AG10803 (cell line): ENCODE measurements at regions not wholly inside any gene's neighbourhood (a gene's known extent, or its start where the extent isn't known, plus 50 kb on each side); places are given as distances from the start of the nearest gene placed in this dataset.

ENCODE experiments used
- DNase-seq: peaks from one replicate; pipeline ENCODE4 v3.0.0; 2010; ENCODE audit warnings: low read depth
- H3K4me3 ChIP-seq: 2 replicates; pipeline ENCODE4 v1.5.1; 2011; ENCODE audit warnings: mild to moderate bottlenecking, low read length, control low read depth
- CTCF ChIP-seq: conservative IDR thresholded peaks from 2 replicates; pipeline ENCODE4 v1.5.1; 2011; ENCODE audit warnings: mild to moderate bottlenecking, low read length, control low read depth, inconsistent platforms

- no peak overlapping the region for H3K4me3 ChIP-seq
- DNase-seq, result peak; percentile 11
- TF ChIP-seq CTCF, result no peak
These were observed 240.0 kb downstream of the DIO2 start for GRCh38 chr14:79971330-79971729.

- H3K4me3 ChIP-seq, result no peak overlapping the region
- no peak for TF ChIP-seq CTCF
- DNase-seq, result peak; percentile 5
These were observed 243.9 kb downstream of the DIO2 start for GRCh38 chr14:79967453-79967852.

- TF ChIP-seq CTCF, result no peak
- no peak overlapping the region for H3K4me3 ChIP-seq
- no peak for DNase-seq
These were observed 244.3 kb downstream of the DIO2 start for GRCh38 chr14:79967001-79967400.

- H3K4me3 ChIP-seq, result no peak overlapping the region
- no peak for TF ChIP-seq CTCF
- DNase-seq, result no peak
These were observed 245.4 kb downstream of the DIO2 start for GRCh38 chr14:79965896-79966295.

- no peak for TF ChIP-seq CTCF
- DNase-seq, result no peak
- H3K4me3 ChIP-seq, result no peak overlapping the region
These were observed 250.1 kb downstream of the DIO2 start for GRCh38 chr14:79961197-79961596.

GRCh38 chr14:79960288-79960687, 251.0 kb downstream of the DIO2 start:
- TF ChIP-seq CTCF, result no peak
- DNase-seq, result no peak
- no peak overlapping the region for H3K4me3 ChIP-seq

- no peak overlapping the region for H3K4me3 ChIP-seq
- DNase-seq, result no peak
- TF ChIP-seq CTCF, result no peak
These were observed 259.7 kb downstream of the DIO2 start for GRCh38 chr14:79951572-79951971.
